Ishikawa (cell line): ENCODE measurements at regions not wholly inside any gene's neighbourhood (a gene's known extent, or its start where the extent isn't known, plus 50 kb on each side); places are given as distances from the start of the nearest gene placed in this dataset.

Experiments used
- CEBPB ChIP-seq: IDR thresholded peaks from 2 replicates; pipeline ENCODE4 v1.6.1; 2012
- CREB1 ChIP-seq: IDR thresholded peaks from 2 replicates; pipeline ENCODE4 v1.6.1; 2012; ENCODE audit warnings: low read depth
- EGR1 ChIP-seq: IDR thresholded peaks from 2 replicates; pipeline ENCODE4 v1.6.1; 2012
- EP300 ChIP-seq: IDR thresholded peaks from 2 replicates; pipeline ENCODE4 v1.6.1; 2012; ENCODE audit warnings: borderline replicate concordance
- FOXM1 ChIP-seq: IDR thresholded peaks from 2 replicates; pipeline ENCODE4 v1.6.1; 2012; ENCODE audit warnings: low read depth, borderline replicate concordance
- NFIC ChIP-seq: IDR thresholded peaks from 2 replicates; pipeline ENCODE4 v1.6.1; 2012
- RAD21 ChIP-seq: IDR thresholded peaks from 2 replicates; pipeline ENCODE4 v1.6.1; 2012; ENCODE audit warnings: low read depth
- TAF1 ChIP-seq: IDR thresholded peaks from 2 replicates; pipeline ENCODE4 v1.6.1; 2012; ENCODE audit warnings: low read depth, mild to moderate bottlenecking
- TCF12 ChIP-seq: IDR thresholded peaks from 2 replicates; pipeline ENCODE4 v1.6.1; 2012; ENCODE audit warnings: low read depth
- TEAD4 ChIP-seq: IDR thresholded peaks from 2 replicates; pipeline ENCODE4 v1.6.1; 2012
- YY1 ChIP-seq: IDR thresholded peaks from 2 replicates; pipeline ENCODE4 v1.6.1; 2012; ENCODE audit warnings: low read depth
- ZBTB7A ChIP-seq: IDR thresholded peaks from 2 replicates; pipeline ENCODE4 v1.6.1; 2012; ENCODE audit warnings: low read depth
- TF ChIP-seq, protein P1 (sequence below): IDR thresholded peaks from 2 replicates; pipeline ENCODE4 v1.6.1; 2012
- TF ChIP-seq, protein P2 (sequence below): IDR thresholded peaks from 2 replicates; pipeline ENCODE4 v1.6.1; 2012
- TF ChIP-seq, protein P3 (sequence below): IDR thresholded peaks from 2 replicates; pipeline ENCODE4 v1.6.1; 2012; ENCODE audit warnings: low read depth, mild to moderate bottlenecking

DNA sequence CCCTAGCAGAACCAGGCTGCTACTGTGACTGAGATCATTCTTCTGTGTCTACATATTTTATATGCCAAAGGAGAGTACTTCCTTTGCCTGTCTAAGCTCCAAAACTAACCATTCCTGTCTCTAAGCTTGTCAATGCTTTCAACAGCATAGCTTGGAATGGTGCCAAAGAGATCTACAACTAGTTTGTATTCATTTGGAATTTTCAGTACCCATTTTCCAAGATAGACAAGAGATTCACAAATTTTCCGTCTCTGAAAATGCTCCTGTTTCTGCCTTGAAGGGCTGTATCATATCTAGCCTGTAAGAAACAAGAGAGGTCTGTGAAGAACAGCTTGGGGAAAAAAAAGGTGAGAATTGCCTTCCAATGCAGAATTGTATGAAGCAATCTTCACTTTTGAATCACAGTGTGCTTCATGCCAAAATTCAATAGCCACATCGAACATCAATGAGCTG lies 334.4 kb upstream of the ACTBL2 start:
- no peak for TF ChIP-seq CREB1
- TF ChIP-seq, protein P1, sequence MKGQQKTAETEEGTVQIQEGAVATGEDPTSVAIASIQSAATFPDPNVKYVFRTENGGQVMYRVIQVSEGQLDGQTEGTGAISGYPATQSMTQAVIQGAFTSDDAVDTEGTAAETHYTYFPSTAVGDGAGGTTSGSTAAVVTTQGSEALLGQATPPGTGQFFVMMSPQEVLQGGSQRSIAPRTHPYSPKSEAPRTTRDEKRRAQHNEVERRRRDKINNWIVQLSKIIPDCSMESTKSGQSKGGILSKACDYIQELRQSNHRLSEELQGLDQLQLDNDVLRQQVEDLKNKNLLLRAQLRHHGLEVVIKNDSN: no peak
- TF ChIP-seq EP300: peak; percentile 59
- no peak for TF ChIP-seq RAD21
- TF ChIP-seq, protein P2, sequence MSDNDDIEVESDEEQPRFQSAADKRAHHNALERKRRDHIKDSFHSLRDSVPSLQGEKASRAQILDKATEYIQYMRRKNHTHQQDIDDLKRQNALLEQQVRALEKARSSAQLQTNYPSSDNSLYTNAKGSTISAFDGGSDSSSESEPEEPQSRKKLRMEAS: 0 out of 2 replicates have a peak, but pooled peaks have one; percentile 39
- peak; percentile 51; the same call in 1 of the 2 replicates for TF ChIP-seq FOXM1
- TF ChIP-seq, protein P3, sequence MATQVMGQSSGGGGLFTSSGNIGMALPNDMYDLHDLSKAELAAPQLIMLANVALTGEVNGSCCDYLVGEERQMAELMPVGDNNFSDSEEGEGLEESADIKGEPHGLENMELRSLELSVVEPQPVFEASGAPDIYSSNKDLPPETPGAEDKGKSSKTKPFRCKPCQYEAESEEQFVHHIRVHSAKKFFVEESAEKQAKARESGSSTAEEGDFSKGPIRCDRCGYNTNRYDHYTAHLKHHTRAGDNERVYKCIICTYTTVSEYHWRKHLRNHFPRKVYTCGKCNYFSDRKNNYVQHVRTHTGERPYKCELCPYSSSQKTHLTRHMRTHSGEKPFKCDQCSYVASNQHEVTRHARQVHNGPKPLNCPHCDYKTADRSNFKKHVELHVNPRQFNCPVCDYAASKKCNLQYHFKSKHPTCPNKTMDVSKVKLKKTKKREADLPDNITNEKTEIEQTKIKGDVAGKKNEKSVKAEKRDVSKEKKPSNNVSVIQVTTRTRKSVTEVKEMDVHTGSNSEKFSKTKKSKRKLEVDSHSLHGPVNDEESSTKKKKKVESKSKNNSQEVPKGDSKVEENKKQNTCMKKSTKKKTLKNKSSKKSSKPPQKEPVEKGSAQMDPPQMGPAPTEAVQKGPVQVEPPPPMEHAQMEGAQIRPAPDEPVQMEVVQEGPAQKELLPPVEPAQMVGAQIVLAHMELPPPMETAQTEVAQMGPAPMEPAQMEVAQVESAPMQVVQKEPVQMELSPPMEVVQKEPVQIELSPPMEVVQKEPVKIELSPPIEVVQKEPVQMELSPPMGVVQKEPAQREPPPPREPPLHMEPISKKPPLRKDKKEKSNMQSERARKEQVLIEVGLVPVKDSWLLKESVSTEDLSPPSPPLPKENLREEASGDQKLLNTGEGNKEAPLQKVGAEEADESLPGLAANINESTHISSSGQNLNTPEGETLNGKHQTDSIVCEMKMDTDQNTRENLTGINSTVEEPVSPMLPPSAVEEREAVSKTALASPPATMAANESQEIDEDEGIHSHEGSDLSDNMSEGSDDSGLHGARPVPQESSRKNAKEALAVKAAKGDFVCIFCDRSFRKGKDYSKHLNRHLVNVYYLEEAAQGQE: no peak
- no peak for TF ChIP-seq YY1
- 0 out of 2 replicates have a peak, but pooled peaks have one; percentile 21 for TF ChIP-seq TCF12
- no peak for TF ChIP-seq ZBTB7A
- TF ChIP-seq TAF1: no peak
- TF ChIP-seq TEAD4: no peak
- TF ChIP-seq EGR1: no peak
- TF ChIP-seq NFIC: peak; percentile 85
- TF ChIP-seq CEBPB: peak; percentile 74

DNA sequence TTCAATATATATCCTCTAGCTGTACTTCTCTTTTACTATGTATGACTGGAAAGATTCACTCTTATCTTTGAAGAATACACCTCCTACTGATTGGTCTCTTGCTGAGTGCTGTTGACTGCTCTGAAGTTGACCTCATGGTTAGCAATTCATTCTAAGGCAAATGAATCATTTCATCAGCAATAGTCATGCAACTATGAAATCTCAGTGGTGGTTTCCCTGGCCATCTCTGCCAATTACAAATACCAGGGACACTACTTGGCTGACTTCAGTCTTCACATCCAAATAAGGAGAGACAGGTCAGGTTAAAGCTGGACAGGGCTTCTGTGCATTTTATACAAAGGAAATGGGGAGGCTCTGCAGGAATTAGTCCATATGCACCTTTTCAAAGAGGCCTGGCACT lies 333.5 kb upstream of the ACTBL2 start:
- TF ChIP-seq, protein P1: no peak
- TF ChIP-seq NFIC: peak; percentile 98
- TF ChIP-seq EGR1: no peak
- TF ChIP-seq CEBPB: peak; percentile 90
- TF ChIP-seq EP300: peak; percentile 99
- TF ChIP-seq RAD21: no peak; the same call in 1 of the 2 replicates
- TF ChIP-seq TCF12: peak; percentile 97
- peak; percentile 98 for TF ChIP-seq TEAD4
- TF ChIP-seq, protein P3: peak; percentile 56; the same call in 1 of the 2 replicates
- TF ChIP-seq, protein P2: peak; percentile 75
- no peak for TF ChIP-seq ZBTB7A
- TF ChIP-seq FOXM1: peak; percentile 98
- TF ChIP-seq YY1: peak; percentile 43; the same call in 1 of the 2 replicates
- TF ChIP-seq CREB1: 0 out of 2 replicates have a peak, but pooled peaks have one; percentile 20
- TF ChIP-seq TAF1: no peak; the same call in 1 of the 2 replicates

DNA sequence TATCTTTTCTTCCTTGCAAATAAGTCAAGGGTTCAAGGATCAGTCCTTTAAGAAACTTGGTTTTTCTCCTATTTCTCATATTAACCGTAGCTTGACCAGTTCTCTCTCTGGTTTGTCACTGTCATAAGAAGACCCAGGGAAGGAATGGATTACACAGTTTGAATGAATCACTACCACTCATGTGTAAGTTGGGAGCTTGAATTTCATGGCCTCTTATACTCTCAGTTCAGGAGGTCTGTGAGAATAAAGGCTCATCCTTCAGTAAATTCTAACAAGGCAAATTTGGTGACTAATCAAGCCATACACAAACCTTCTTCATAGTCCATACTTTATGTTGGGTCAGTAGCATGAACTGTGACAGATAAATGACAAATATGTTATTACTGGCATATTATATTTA lies 323.1 kb upstream of the ACTBL2 start:
- TF ChIP-seq CEBPB: no peak
- TF ChIP-seq, protein P3: no peak
- TF ChIP-seq FOXM1: no peak
- TF ChIP-seq RAD21: no peak
- TF ChIP-seq TCF12: no peak
- TF ChIP-seq TAF1: no peak
- TF ChIP-seq, protein P1: no peak
- TF ChIP-seq YY1: no peak
- TF ChIP-seq ZBTB7A: no peak
- TF ChIP-seq, protein P2: no peak
- TF ChIP-seq CREB1: no peak
